Urothelium cell line (cell line): ENCODE measurements at regions not wholly inside any gene's neighbourhood (a gene's known extent, or its start where the extent isn't known, plus 50 kb on each side); places are given as distances from the start of the nearest gene placed in this dataset.
"Not testable (repeated sequence)": the region's sequence is repeated elsewhere in the genome, so short reads cannot be mapped to it uniquely, and the experiment has no call there.

Experiments used
- DNase-seq: peaks from one replicate; pipeline ENCODE4 v3.0.0; 2011; ENCODE audit warnings: low spot score, mixed read lengths
- FAIRE-seq: peaks from 2 replicates; lab custom pipeline; 2011; peaks lifted over from hg19 to GRCh38; lab: Jason Lieb, UNC

DNA sequence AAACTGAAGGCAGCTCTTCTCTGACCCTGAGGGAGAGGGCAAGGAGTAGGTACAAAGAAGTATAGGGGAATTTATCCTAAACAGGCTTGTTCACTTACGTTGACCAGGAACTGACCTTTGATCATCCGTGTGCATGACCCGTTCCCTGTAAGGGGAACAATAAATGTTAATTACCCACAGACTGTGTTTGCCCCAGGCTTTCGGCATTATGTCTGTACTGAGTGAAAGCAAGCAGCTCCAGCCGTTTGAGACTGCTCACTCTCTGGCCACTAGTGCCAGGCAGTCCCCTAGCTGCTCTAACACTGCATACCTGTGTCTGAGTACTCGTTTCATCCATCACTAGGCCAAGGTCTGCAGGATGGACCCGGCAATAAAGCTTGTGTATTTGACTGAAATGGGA, 1365.3 kb downstream of the NCAM2 start:
- no peak for FAIRE-seq

DNA sequence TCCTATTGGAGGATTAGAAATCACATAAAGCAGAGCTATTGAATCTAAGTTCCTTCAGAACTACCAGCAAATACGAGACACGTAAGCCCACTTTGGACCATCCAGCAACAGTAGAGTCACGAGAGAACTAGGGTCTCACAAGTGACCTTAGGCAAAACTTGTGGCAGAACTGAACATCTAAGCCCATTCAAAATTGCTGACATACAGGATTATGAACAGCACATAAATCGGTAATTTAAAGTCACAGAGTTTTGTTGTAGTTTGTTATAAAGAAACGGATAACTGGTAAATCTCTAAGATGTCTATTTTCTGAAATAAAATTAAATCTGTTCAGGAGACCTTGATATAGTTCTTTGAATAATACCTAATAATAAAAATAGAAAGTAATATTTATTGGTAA, 1366.0 kb downstream of the NCAM2 start:
- DNase-seq (no peak), FAIRE-seq (no peak)

More for the DNA sequence above, 1365.3 kb downstream of the NCAM2 start:
- DNase-seq, result no peak

DNA sequence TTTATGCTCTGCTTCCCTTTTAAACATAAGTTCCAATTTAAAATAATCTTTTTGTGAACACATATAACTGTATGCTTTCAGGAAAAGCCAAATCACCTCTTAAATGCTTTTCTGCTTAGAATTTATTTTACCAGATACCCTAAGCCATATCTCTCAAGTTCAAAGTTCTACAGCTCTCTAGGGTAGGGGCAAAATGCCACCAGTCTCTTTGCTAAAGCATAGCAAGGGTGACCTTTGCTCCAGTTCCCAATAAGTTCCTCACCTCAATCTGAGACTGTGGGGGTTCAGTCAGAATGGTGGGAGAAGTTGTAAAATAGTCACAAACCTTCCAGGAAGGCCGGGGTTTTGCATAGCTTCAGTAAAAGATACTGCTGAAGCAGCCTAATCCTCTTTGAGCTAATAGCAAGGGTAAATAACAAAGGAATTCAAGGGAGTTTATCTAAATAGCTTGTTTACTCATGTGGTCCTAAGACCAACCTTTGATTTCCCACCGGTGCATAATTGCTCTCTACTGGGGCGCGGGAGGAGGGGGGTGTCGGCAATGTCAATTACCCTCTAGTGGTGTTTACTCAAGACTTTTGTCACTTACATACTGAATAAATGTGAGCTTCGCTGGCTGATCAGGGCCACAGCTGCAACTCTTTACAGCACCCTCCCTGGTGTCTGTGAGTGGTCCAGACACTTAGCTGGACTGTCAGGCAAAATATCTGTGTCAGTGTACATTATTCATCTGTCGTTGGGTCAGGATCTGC, 1376.2 kb downstream of the NCAM2 start:
- DNase-seq (no peak), FAIRE-seq (no peak)

DNA sequence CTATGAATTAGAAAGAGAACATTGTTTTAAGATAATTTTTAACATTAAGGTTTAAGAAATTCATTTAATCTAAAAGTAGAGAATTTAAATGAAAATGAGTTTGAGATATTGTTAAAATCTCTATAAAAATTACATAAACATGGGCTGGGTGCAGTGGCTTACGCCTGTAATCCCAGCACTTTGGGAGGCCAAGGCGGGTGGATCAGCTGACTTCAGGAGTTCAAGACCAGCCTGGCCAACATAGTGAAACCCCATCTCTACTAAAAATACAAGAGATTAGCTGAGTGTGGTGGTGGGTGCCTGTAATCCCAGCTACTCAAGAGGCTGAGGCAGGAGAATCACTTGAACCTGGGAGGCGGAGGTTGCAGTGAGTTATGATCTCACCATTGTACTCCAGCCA, 1379.6 kb downstream of the NCAM2 start:
- not testable (repeated sequence) for FAIRE-seq

DNA sequence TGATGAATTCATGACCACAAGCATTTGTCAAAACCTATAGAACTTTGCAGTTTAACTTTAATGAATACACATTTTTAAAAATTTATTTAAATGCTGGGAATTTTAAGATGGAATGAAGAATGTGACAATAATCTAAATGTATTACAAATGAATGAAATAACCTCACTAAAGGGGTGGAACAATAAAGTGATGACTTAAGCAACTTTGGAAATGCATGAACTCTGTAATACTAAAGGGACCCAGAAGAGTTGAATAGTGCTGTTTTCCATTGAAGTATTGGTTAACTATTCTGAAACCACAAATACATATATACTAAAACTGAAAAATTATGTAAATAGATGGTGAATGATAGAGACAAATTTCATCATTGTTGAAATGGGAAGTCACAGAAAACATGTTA, 1395.1 kb downstream of the NCAM2 start:
- FAIRE-seq (no peak), DNase-seq (no peak)

More for the DNA sequence above, 1379.6 kb downstream of the NCAM2 start:
- DNase-seq, result not testable (repeated sequence)

DNA sequence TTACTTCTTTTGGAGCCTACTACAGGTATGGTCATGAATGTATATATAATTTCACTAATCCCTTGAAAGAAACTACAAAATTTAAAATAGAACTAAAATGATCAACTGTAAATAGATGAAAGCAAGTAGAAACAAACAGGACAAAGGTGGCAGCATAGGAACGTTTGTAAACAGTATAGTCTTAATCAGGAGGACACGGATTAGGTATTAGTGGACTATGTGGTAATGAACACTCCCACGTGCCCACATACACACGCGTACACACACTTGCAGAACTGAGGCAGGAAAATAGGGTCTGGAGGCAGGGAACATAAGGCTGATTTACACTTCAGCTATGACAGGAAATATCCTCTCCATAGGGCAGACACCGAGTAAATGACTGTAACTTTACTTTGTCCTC, 1397.8 kb downstream of the NCAM2 start:
- FAIRE-seq, result no peak
- no peak for DNase-seq

DNA sequence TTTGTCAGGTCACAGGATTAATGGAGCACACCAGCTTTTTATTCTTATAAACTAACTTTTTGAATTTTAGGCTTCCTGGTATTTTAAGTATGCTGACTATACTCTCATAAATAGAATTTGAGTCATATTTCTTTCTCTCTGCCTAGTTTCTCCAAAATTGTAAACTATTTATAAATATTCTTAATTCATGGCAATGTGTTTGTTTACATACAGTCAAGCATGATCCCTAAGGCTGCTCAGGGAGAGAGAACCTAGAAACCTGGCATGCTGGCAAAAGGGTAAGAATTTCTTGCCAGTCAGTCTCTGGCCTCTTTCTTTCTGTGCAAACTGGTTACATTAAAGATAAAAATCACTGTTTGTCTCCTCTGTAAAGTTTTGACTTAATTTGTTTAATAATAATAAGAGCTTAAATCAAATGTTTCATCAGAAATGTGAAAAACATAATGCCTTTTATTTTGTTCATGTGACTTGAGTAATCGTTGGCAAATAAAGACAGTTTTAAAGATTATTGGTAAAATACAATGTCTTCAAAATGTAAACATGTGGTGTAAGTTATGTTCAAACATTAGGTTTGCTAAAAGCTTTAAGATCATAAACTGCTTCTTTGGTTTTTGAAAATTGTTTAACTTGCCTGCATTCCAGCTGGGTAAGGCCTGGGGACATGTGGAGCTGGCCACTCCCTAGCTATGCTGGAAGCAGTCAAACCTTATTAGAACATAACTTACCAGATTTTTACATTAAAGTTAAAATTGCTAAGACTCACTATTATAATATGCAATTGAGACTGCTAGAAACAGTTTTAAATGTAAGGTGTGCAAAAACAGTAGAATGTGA, 1401.7 kb downstream of the NCAM2 start:
- DNase-seq (no peak), FAIRE-seq (no peak)

GRCh38 chr21:22409571-22409970, 1411.4 kb downstream of the NCAM2 start:
- FAIRE-seq, result no peak
- DNase-seq, result no peak

- no peak for FAIRE-seq
- DNase-seq, result no peak
These were observed 1418.3 kb downstream of the NCAM2 start for GRCh38 chr21:22416555-22416954.

DNA sequence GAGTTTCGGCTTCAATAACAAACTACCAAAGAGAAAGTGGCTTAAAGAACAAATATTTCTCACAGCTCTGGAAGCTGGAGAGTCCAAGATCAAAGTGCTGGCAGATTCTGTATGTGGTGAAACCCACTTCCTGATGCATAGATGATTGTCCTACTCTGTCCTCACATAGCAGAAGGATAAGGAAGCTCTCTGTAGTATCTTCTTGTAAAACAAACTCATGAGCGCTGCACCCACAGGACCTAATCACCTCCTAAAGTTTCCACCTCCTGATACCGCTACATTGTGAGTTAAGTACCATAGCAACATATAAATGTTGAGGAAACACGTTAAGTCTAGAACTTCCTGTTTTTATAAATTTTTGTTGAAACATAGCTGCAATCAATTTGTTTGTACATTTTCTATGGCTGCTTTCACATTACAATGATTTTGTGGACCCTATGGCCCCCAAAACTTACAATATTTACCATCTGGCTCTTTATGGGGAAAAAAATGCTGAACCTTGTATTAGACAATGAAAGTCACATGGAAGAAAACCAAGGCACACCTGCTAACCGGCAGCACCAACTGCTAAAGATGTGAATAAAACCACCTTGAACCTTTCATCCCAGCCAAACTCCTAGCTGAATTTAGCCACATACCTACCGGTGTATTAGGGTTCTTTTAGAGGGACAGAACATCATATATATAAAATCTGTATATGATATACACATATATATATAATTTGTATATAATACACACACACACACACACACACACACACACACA, 1423.4 kb downstream of the NCAM2 start:
- DNase-seq (no peak), FAIRE-seq (no peak)

- DNase-seq, result no peak
- FAIRE-seq, result no peak
These were observed 1440.3 kb downstream of the NCAM2 start for GRCh38 chr21:22438428-22439086.

DNA sequence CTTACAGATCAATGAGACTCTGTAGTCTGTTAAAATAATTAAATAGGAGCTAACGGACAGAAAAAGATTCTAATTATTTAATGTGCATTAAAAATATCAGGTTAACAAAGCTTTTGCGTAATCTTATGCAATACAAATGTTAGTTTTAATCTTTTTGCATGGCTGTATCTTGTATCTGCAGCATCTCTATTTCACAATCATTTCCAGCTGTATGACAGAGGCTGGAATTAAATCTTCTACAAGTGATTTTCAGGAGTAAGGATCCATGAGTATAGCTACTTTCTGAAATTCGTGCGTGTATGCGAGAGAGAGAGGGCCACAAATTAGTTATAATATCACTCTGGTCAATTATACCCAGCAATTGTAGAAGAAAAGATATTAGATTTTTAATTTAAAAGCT, 1446.8 kb downstream of the NCAM2 start:
- FAIRE-seq, result no peak
- no peak for DNase-seq

GRCh38 chr21:22450507-22450906, 1452.3 kb downstream of the NCAM2 start:
- FAIRE-seq, result no peak
- no peak for DNase-seq

DNA sequence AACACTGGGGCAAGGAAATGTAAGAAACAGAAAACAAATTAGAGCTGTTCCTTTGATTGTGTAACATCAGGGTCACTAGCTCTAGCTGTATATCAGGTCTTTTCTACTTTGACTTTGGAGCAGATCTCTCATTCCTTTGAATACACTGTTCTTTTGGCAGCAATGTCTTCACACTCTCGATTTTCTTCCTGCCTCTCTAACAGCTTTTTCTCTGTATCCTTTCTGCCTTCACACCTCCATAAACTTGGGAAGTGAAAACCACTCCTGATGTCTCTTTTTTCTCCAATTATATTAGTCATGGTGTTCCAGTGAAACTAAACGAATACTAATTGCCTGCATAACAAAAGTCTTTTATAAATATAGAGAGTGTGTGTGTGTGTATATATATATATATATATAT, 1458.0 kb downstream of the NCAM2 start:
- FAIRE-seq (no peak), DNase-seq (no peak)

- no peak for DNase-seq
- FAIRE-seq, result no peak
These were observed 1470.7 kb downstream of the NCAM2 start for GRCh38 chr21:22468893-22469292.

DNA sequence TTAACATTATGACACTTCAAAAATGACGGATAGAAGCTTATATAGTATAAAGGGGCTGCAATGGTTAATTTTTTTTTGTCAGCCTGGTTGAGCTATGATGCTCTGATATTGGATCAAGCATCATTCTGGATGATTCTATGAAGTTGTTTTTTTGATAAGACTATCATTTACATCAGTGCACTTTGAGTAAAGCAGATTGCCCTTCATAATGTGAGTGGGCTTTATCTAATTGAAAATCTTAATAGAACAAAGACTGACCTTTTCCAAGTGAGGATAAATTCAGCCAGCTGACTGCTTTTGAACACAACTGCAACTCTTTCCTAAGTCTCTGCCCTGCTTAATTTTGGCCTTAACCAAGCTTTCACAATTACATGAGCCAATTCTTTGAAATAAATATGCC, 1476.2 kb downstream of the NCAM2 start:
- no peak for FAIRE-seq
- DNase-seq, result no peak

- FAIRE-seq, result no peak
These were observed 1478.0 kb downstream of the NCAM2 start for GRCh38 chr21:22476214-22476613.

GRCh38 chr21:22476726-22477646, 1478.8 kb downstream of the NCAM2 start:
- DNase-seq (no peak), FAIRE-seq (no peak)

More at GRCh38 chr21:22476214-22476613, 1478.0 kb downstream of the NCAM2 start:
- DNase-seq, result no peak

- no peak for DNase-seq
- FAIRE-seq, result no peak
These were observed 1491.8 kb downstream of the NCAM2 start for GRCh38 chr21:22490049-22490448.

- no peak for FAIRE-seq
- DNase-seq, result no peak
These were observed 1518.0 kb downstream of the NCAM2 start for GRCh38 chr21:22516230-22516629.
